ENCODE measurements at regions not wholly inside any gene's neighbourhood (a gene's known extent, or its start where the extent isn't known, plus 50 kb on each side); places are given as distances from the start of the nearest gene placed in this dataset.

DNA sequence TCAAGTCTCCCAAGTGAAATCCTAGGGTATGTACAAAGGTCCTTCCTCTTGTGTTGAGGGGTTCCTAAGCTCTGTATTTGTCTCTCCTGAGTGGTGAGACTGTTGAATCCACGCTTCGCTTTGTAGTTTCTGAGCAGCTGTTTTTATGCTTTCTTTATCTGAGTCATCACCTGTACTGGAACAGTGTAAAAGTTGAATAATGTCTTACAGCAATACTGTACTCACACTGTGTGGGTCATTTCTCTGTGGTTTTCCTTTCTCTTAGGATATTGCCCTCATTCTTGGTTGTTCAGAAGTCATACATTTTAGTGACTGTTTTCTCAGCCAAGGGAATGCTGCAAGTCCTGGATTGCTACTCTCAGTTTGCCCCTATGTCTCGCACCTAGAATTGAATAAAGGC is 1596.6 kb downstream of the SLITRK5 start:
- TF ChIP-seq, protein P1, sequence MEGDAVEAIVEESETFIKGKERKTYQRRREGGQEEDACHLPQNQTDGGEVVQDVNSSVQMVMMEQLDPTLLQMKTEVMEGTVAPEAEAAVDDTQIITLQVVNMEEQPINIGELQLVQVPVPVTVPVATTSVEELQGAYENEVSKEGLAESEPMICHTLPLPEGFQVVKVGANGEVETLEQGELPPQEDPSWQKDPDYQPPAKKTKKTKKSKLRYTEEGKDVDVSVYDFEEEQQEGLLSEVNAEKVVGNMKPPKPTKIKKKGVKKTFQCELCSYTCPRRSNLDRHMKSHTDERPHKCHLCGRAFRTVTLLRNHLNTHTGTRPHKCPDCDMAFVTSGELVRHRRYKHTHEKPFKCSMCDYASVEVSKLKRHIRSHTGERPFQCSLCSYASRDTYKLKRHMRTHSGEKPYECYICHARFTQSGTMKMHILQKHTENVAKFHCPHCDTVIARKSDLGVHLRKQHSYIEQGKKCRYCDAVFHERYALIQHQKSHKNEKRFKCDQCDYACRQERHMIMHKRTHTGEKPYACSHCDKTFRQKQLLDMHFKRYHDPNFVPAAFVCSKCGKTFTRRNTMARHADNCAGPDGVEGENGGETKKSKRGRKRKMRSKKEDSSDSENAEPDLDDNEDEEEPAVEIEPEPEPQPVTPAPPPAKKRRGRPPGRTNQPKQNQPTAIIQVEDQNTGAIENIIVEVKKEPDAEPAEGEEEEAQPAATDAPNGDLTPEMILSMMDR (IDR thresholded peaks at IDR 0.05; ENCODE audit: low read depth, low read length, poor library complexity, severe bottlenecking) = no peak
- no peak for TF ChIP-seq EZH2phosphoT487 (IDR thresholded peaks at IDR 0.05; ENCODE audit: borderline replicate concordance, low read length)
